H1 (cell line): ENCODE measurements at regions not wholly inside any gene's neighbourhood (a gene's known extent, or its start where the extent isn't known, plus 50 kb on each side); places are given as distances from the start of the nearest gene placed in this dataset.

Experiments
- CTCF ChIA-PET: fragments of 300-600 bp; sonication (Branson Sonifier 250); formaldehyde crosslinking; loops from one replicate; lab custom pipeline; 2021; ENCODE audit not compliant: partially characterized antibody; lab: Charles Lee
- POLR2A ChIA-PET: fragments of 300-600 bp; sonication (Branson Sonifier 250); formaldehyde crosslinking; loops from one replicate; lab custom pipeline; 2021; ENCODE audit warnings: inconsistent platforms; ENCODE audit not compliant: partially characterized antibody; lab: Charles Lee
- DNase-seq, 2 experiments: peaks; one replicate each; pipeline versions ENCODE4 v3.0.0 to v3.0.0-alpha.2; 2010 to 2022; ENCODE audit warnings: low spot score in 2 of 2, low read depth in 1 of 2, mixed read lengths in 1 of 2
- FAIRE-seq: peaks from 2 replicates; lab custom pipeline; 2011; peaks lifted over from hg19 to GRCh38; lab: Jason Lieb, UNC
- H2AFZ ChIP-seq: 2 replicates; pipeline ENCODE4 v1.8.1; 2012; ENCODE audit warnings: low read length, inconsistent platforms
- H2AK5ac ChIP-seq: 2 replicates; pipeline ENCODE4 v1.6.1; 2013; ENCODE audit warnings: low read depth, low read length
- H2BK120ac ChIP-seq: replicated peaks from 2 replicates; pipeline ENCODE3; 2013; ENCODE audit warnings: low read depth, low read length, inconsistent platforms
- H2BK12ac ChIP-seq: 2 replicates; pipeline ENCODE4 v1.6.1; 2013; ENCODE audit warnings: low read depth, low read length
- H2BK15ac ChIP-seq: 2 replicates; pipeline ENCODE4 v1.6.1; 2013; ENCODE audit warnings: low read length
- H2BK20ac ChIP-seq: 2 replicates; pipeline ENCODE4 v1.6.1; 2013; ENCODE audit warnings: low read length
- H2BK5ac ChIP-seq: 2 replicates; pipeline ENCODE4 v1.6.1; 2013; ENCODE audit warnings: low read depth, low read length
- H3K14ac ChIP-seq: 2 replicates; pipeline ENCODE4 v1.6.1; 2013; ENCODE audit warnings: inconsistent platforms; ENCODE audit not compliant: insufficient read length
- H3K18ac ChIP-seq: 2 replicates; pipeline ENCODE4 v1.6.1; 2013; ENCODE audit warnings: low read length; ENCODE audit errors: extremely low read depth
- H3K23ac ChIP-seq: 2 replicates; pipeline ENCODE4 v1.6.1; 2013; ENCODE audit warnings: inconsistent platforms; ENCODE audit not compliant: insufficient read length
- H3K23me2 ChIP-seq: 2 replicates; pipeline ENCODE4 v1.6.1; 2013; ENCODE audit warnings: low read depth, low read length
- H3K27ac ChIP-seq: 2 replicates; pipeline ENCODE4 v1.6.1; 2011; ENCODE audit warnings: low read depth, low read length, inconsistent platforms
- H3K27me3 ChIP-seq, 4 experiments: replicated peaks in 1 of 4; 1 replicate in 1 of 4; 2 replicates in 3 of 4; pipeline versions ENCODE4 v1.6.1 to v1.8.1; 2011 to 2013; ENCODE audit warnings: low read length in 3 of 4, mild to moderate bottlenecking in 3 of 4, inconsistent platforms in 2 of 4, mixed read lengths in 2 of 4, moderate library complexity in 1 of 4; ENCODE audit not compliant: control insufficient read depth in 3 of 4, insufficient read depth in 3 of 4; ENCODE audit errors: extremely low read depth in 1 of 4
- H3K36me3 ChIP-seq, 4 experiments: 2 replicates each; pipeline versions ENCODE4 v1.6.1 to v1.8.1; 2011 to 2013; ENCODE audit warnings: mild to moderate bottlenecking in 4 of 4, low read length in 3 of 4, moderate library complexity in 2 of 4, control low read depth in 1 of 4, inconsistent platforms in 1 of 4; ENCODE audit not compliant: insufficient read depth in 4 of 4, control insufficient read depth in 2 of 4
- H3K4ac ChIP-seq: replicated peaks from 2 replicates; pipeline ENCODE3; 2013; ENCODE audit warnings: low read length, low read depth, mixed read lengths, inconsistent platforms; ENCODE audit not compliant: insufficient read length
- H3K4me1 ChIP-seq, 4 experiments: replicated peaks in 1 of 4; 1 replicate in 1 of 4; 2 replicates in 3 of 4; pipeline versions ENCODE4 v1.6.1 to v1.8.1; 2011 to 2013; ENCODE audit warnings: low read length in 3 of 4, inconsistent platforms in 2 of 4, mixed read lengths in 1 of 4; ENCODE audit not compliant: insufficient read depth in 4 of 4, control insufficient read depth in 3 of 4
- H3K4me2 ChIP-seq, 2 experiments: 2 replicates each; pipeline versions ENCODE4 v1.6.1 to v1.8.1; 2011 to 2013; ENCODE audit warnings: low read depth in 2 of 2, low read length in 2 of 2, control low read depth in 1 of 2, inconsistent platforms in 1 of 2, mild to moderate bottlenecking in 1 of 2; ENCODE audit not compliant: insufficient read depth in 1 of 2
- H3K4me3 ChIP-seq, 4 experiments: fragments of 200-600, 300-600 bp in 1 of 4; sonication (generic), shearing (Covaris generic), sonication (Bioruptor Twin) in 1 of 4; 2 replicates each; pipeline versions ENCODE4 v1.5.1 to v1.8.1; 2011 to 2016; ENCODE audit warnings: low read length in 4 of 4, low read depth in 3 of 4, control low read depth in 2 of 4, inconsistent platforms in 2 of 4, mild to moderate bottlenecking in 2 of 4, mixed read lengths in 1 of 4, moderate library complexity in 1 of 4; ENCODE audit not compliant: insufficient read depth in 2 of 4; ENCODE audit errors: extremely low read depth in 1 of 4
- H3K56ac ChIP-seq: replicated peaks from 2 replicates; pipeline ENCODE3; 2013; ENCODE audit warnings: low read depth, mild to moderate bottlenecking, mixed read lengths, low read length, inconsistent platforms; ENCODE audit not compliant: insufficient read length
- H3K79me1 ChIP-seq: 2 replicates; pipeline ENCODE4 v1.6.1; 2013; ENCODE audit warnings: low read depth, low read length, control low read depth
- H3K79me2 ChIP-seq, 2 experiments: 2 replicates each; pipeline versions ENCODE4 v1.6.1 to v1.8.1; 2012 to 2013; ENCODE audit warnings: low read length in 2 of 2, mild to moderate bottlenecking in 2 of 2, inconsistent platforms in 1 of 2; ENCODE audit not compliant: insufficient read depth in 2 of 2, control insufficient read depth in 1 of 2
- H3K9ac ChIP-seq, 4 experiments: replicated peaks in 1 of 4; 1 replicate in 1 of 4; 2 replicates in 3 of 4; pipeline versions ENCODE4 v1.6.1 to v1.8.1; 2011 to 2013; ENCODE audit warnings: low read depth in 3 of 4, low read length in 3 of 4, control low read depth in 2 of 4, mild to moderate bottlenecking in 2 of 4, moderate library complexity in 2 of 4, inconsistent platforms in 1 of 4; ENCODE audit errors: extremely low read depth in 1 of 4
- H3K9me3 ChIP-seq, 2 experiments: 2 replicates each; pipeline versions ENCODE4 v1.6.1 to v1.8.1; 2012 to 2013; ENCODE audit warnings: mild to moderate bottlenecking in 2 of 2, moderate library complexity in 2 of 2, control low read depth in 1 of 2, inconsistent platforms in 1 of 2, low read depth in 1 of 2, low read length in 1 of 2, mixed read lengths in 1 of 2; ENCODE audit not compliant: insufficient read depth in 2 of 2
- H4K20me1 ChIP-seq, 2 experiments: replicated peaks in 1 of 2; 2 replicates each; pipeline versions ENCODE3 to v1.8.1; 2011 to 2013; ENCODE audit warnings: inconsistent platforms in 2 of 2, low read length in 2 of 2, mild to moderate bottlenecking in 1 of 2; ENCODE audit not compliant: insufficient read depth in 2 of 2, control insufficient read depth in 1 of 2
- H4K5ac ChIP-seq: 2 replicates; pipeline ENCODE4 v1.6.1; 2013; ENCODE audit warnings: low read length, low read depth, mixed read lengths, inconsistent platforms; ENCODE audit not compliant: insufficient read length
- H4K8ac ChIP-seq: 2 replicates; pipeline ENCODE4 v1.8.0; 2013; ENCODE audit warnings: mild to moderate bottlenecking, moderate library complexity, low read length, inconsistent platforms; ENCODE audit not compliant: insufficient read depth; ENCODE audit errors: extremely low read depth
- H4K91ac ChIP-seq: replicated peaks from 2 replicates; pipeline ENCODE3; 2013; ENCODE audit warnings: low read length, mixed read lengths, inconsistent platforms; ENCODE audit not compliant: insufficient read length
- EGR1 ChIP-seq: IDR thresholded peaks from 2 replicates; pipeline ENCODE4 v1.6.1; 2011; ENCODE audit warnings: low read depth, low read length, borderline replicate concordance
- FOSL1 ChIP-seq: IDR thresholded peaks from 2 replicates; pipeline ENCODE4 v1.6.1; 2011; ENCODE audit warnings: mild to moderate bottlenecking, low read depth, low read length, moderate library complexity; ENCODE audit not compliant: insufficient read depth
- RFX5 ChIP-seq: IDR thresholded peaks from 2 replicates; pipeline ENCODE4 v1.6.1; 2011; ENCODE audit warnings: low read depth, low read length, improper control_type of control experiment, borderline replicate concordance
- SP2 ChIP-seq: IDR thresholded peaks from 2 replicates; pipeline ENCODE4 v1.6.1; 2012; ENCODE audit warnings: mild to moderate bottlenecking, low read length, inconsistent platforms
- ZNF274 ChIP-seq: IDR thresholded peaks from 2 replicates; pipeline ENCODE4 v1.7.0; 2012; ENCODE audit warnings: low read length, borderline replicate concordance; ENCODE audit errors: extremely low read depth
- WGBS, 2 experiments: shearing (Covaris generic) in 1 of 2; methylation state at CpG; one replicate each; pipeline versions ENCODE4 v1.1.6 to v1.1.7; 2013 to 2015; ENCODE audit warnings: low lambda C conversion rate in 2 of 2, mixed read lengths in 2 of 2, inconsistent platforms in 1 of 2, low coverage in 1 of 2, missing lambda C conversion rate in 1 of 2; ENCODE audit not compliant: insufficient replicate concordance in 2 of 2, insufficient coverage in 1 of 2, insufficient read length in 1 of 2; ENCODE audit errors: extremely low coverage in 1 of 2, missing lambda C conversion rate in 1 of 2; 5-methylcytosine and 5-hydroxymethylcytosine counted together

GRCh38 chr14:97262336-97262735 is 465.2 kb downstream of the VRK1 start:
- H3K9ac ChIP-seq: no peak overlapping the region
- H2BK15ac ChIP-seq: no peak overlapping the region
- H3K23me2 ChIP-seq: no peaks in the 10 kb centered on the region
- no peak overlapping the region for H3K4ac ChIP-seq
- no peaks in the 10 kb centered on the region for H3K36me3 ChIP-seq
- H3K79me2 ChIP-seq: no peaks in the 10 kb centered on the region
- no peak overlapping the region for H2AK5ac ChIP-seq
- H3K9me3 ChIP-seq: 0 out of 4 replicates have a peak, but pooled peaks cover 0 to 2% of the 10 kb centered on the region in 2 experiments
- no peaks in the 10 kb centered on the region for H4K20me1 ChIP-seq
- H3K4me2 ChIP-seq: no peak overlapping the region
- H3K4me1 ChIP-seq: peaks cover 0 to 5% (median 4%) of the 10 kb centered on the region in 4 experiments; a peak in 4 of 7 replicates
- no peaks in the 10 kb centered on the region for H3K79me1 ChIP-seq
- DNase-seq (no peak), FAIRE-seq (no peak)
- CTCF ChIA-PET: interaction anchor here (1.1 to 2.1 kb wide), 2 partner anchors 10 to 112 kb away, joined by 3 to 6 read pairs; no protein-coding TSS in a partner anchor
- no peak overlapping the region for H2AFZ ChIP-seq
- POLR2A ChIA-PET: no interaction called here
- H3K23ac ChIP-seq: no peak overlapping the region
- no peak overlapping the region for H3K18ac ChIP-seq
- H2BK20ac ChIP-seq: no peak overlapping the region
- 95% methylated on average over 4 of the region's 4 CpGs; no CpG with 5 or more reads in 1 of the 2 experiments for WGBS, 2 experiments
- H3K27ac ChIP-seq: no peak overlapping the region
- TF ChIP-seq SP2: no peak
- no peak for TF ChIP-seq RFX5
- TF ChIP-seq FOSL1: no peak
- TF ChIP-seq EGR1: no peak
- TF ChIP-seq ZNF274: no peak
- H2BK120ac ChIP-seq: no peak overlapping the region
- no peak overlapping the region for H2BK12ac ChIP-seq
- no peak overlapping the region for H4K5ac ChIP-seq
- no peak overlapping the region for H3K56ac ChIP-seq
- H3K27me3 ChIP-seq: no peaks in the 10 kb centered on the region
- no peak overlapping the region for H2BK5ac ChIP-seq
- no peak overlapping the region for H3K14ac ChIP-seq
- H3K4me3 ChIP-seq: no peak overlapping the region
- no peak overlapping the region for H4K91ac ChIP-seq
- H4K8ac ChIP-seq: no peak overlapping the region
